ENCODE measurements at regions not wholly inside any gene's neighbourhood (a gene's known extent, or its start where the extent isn't known, plus 50 kb on each side); places are given as distances from the start of the nearest gene placed in this dataset.

GRCh38 chr4:188287169-188287894 is 148.1 kb downstream of the TRIML1 start:
- TF ChIP-seq CTCF (IDR thresholded peaks at IDR 0.05) (no peak), POLR2A (IDR thresholded peaks at IDR 0.05) (no peak)
